Keratinocyte (primary cell): ENCODE measurements at regions not wholly inside any gene's neighbourhood (a gene's known extent, or its start where the extent isn't known, plus 50 kb on each side); places are given as distances from the start of the nearest gene placed in this dataset.

Experiments used
- DNase-seq: peaks from one replicate; pipeline ENCODE4 v3.0.0-alpha.2; 2011; ENCODE audit warnings: low read depth, missing footprints, low spot score
- FAIRE-seq: peaks from 2 replicates; lab custom pipeline; 2011; peaks lifted over from hg19 to GRCh38; lab: Jason Lieb, UNC
- H2AFZ ChIP-seq: 2 replicates; pipeline ENCODE4 v1.6.0; 2012; ENCODE audit warnings: low read length, control low read depth, inconsistent platforms; ENCODE audit not compliant: control insufficient read depth
- H3K27ac ChIP-seq: 2 replicates; pipeline ENCODE4 v1.5.1; 2011; ENCODE audit warnings: low read length; ENCODE audit not compliant: control insufficient read depth, insufficient read depth
- H3K27me3 ChIP-seq: 3 replicates; pipeline ENCODE4 v1.6.0; 2011; ENCODE audit warnings: low read length; ENCODE audit not compliant: control insufficient read depth, insufficient read depth; ENCODE audit errors: extremely low read depth
- H3K36me3 ChIP-seq, 2 experiments: 2 replicates in 1 of 2; 3 replicates in 1 of 2; pipeline ENCODE4 v1.5.1; 2011; ENCODE audit warnings: low read length in 2 of 2, mild to moderate bottlenecking in 1 of 2; ENCODE audit not compliant: control insufficient read depth in 2 of 2, insufficient read depth in 2 of 2; ENCODE audit errors: extremely low read depth in 1 of 2
- H3K4me1 ChIP-seq: 3 replicates; pipeline ENCODE4 v1.5.1; 2011; ENCODE audit warnings: low read length; ENCODE audit not compliant: control insufficient read depth, insufficient read depth; ENCODE audit errors: extremely low read depth
- H3K4me2 ChIP-seq: 3 replicates; pipeline ENCODE4 v1.6.0; 2011; ENCODE audit warnings: low read depth, low read length; ENCODE audit not compliant: control insufficient read depth, insufficient read depth; ENCODE audit errors: extremely low read depth
- H3K4me3 ChIP-seq, 3 experiments: fragments of 200-600 bp in 1 of 3; sonication (generic) in 1 of 3; 2 replicates in 2 of 3; 3 replicates in 1 of 3; pipeline ENCODE4 v1.5.1; 2011 to 2016; ENCODE audit warnings: low read length in 3 of 3, mild to moderate bottlenecking in 3 of 3, control low read depth in 2 of 3, inconsistent platforms in 1 of 3, low read depth in 1 of 3, mixed read lengths in 1 of 3, mixed run types in 1 of 3, moderate library complexity in 1 of 3; ENCODE audit not compliant: control insufficient read depth in 2 of 3, insufficient read depth in 2 of 3; ENCODE audit errors: extremely low read depth in 1 of 3
- H3K79me2 ChIP-seq: 2 replicates; pipeline ENCODE4 v1.6.0; 2012; ENCODE audit warnings: low read length; ENCODE audit not compliant: control insufficient read depth, insufficient read depth
- H3K9ac ChIP-seq: 3 replicates; pipeline ENCODE4 v1.6.0; 2011; ENCODE audit warnings: low read length; ENCODE audit not compliant: control insufficient read depth, insufficient read depth; ENCODE audit errors: extremely low read depth
- H3K9me1 ChIP-seq: 3 replicates; pipeline ENCODE4 v1.6.0; 2011; ENCODE audit warnings: low read length; ENCODE audit not compliant: control insufficient read depth, insufficient read depth; ENCODE audit errors: extremely low read depth
- H3K9me3 ChIP-seq: 2 replicates; pipeline ENCODE4 v1.5.1; 2012; ENCODE audit warnings: low read depth, low read length; ENCODE audit not compliant: control insufficient read depth
- H4K20me1 ChIP-seq: 3 replicates; pipeline ENCODE4 v1.6.0; 2011; ENCODE audit warnings: low read length; ENCODE audit not compliant: control insufficient read depth, insufficient read depth; ENCODE audit errors: extremely low read depth
- CTCF ChIP-seq, 3 experiments: IDR thresholded peaks in 1 of 3; conservative IDR thresholded peaks in 1 of 3; optimal IDR thresholded peaks in 1 of 3; 2 replicates in 2 of 3; 3 replicates in 1 of 3; pipeline versions ENCODE3 to v1.5.1; 2011; ENCODE audit warnings: low read length in 3 of 3, mild to moderate bottlenecking in 3 of 3, moderate library complexity in 2 of 3, control low read depth in 1 of 3, inconsistent platforms in 1 of 3; ENCODE audit not compliant: insufficient read depth in 2 of 3; ENCODE audit errors: extremely low read depth in 1 of 3
- EZH2 ChIP-seq: IDR thresholded peaks from one replicate; pipeline ENCODE4 v1.6.1; 2012; ENCODE audit warnings: inconsistent platforms, mild to moderate bottlenecking, low read length, moderate library complexity
- dilution Hi-C: fragments of 300-500 bp; cut with MboI; formaldehyde crosslinking; loops from one replicate; pipeline ENCODE4 v1.7.0; 2020; ENCODE audit warnings: low sequenced_read_pairs; ENCODE audit not compliant: extremely low pct_ligation_motif_present

GRCh38 chr6:134533991-134534390, 216.1 kb upstream of the SGK1 start:
- Histone ChIP-seq H3K9me3 (no peaks in the 10 kb centered on the region), H3K4me2 (no peak overlapping the region), H3K79me2 (no peaks in the 10 kb centered on the region), H2AFZ (no peak overlapping the region), H3K27ac (peak overlapping the region; percentile 70), H3K36me3 (no peaks in the 10 kb centered on the region), H3K27me3 (no peaks in the 10 kb centered on the region), H3K9ac (no peak overlapping the region), H4K20me1 (no peaks in the 10 kb centered on the region), H3K9me1 (no peaks in the 10 kb centered on the region), H3K4me1 (peaks cover 29% of the 10 kb centered on the region), H3K4me3 (no peak overlapping the region)
- DNase-seq (no peak), FAIRE-seq (peak; percentile 41)
- dilution Hi-C loops = no loop called here
- TF ChIP-seq CTCF (optimal IDR thresholded peaks at IDR 0.05 in 1 of 3, IDR thresholded peaks at IDR 0.05 in 1 of 3, conservative IDR thresholded peaks at IDR 0.05 in 1 of 3; ENCODE audit: extremely low read depth in 1 of 3, insufficient read depth in 2 of 3, low read length in 3 of 3) (no peak), EZH2 (no peak)

- Histone ChIP-seq H3K27me3 (no peaks in the 10 kb centered on the region), H3K36me3 (no peaks in the 10 kb centered on the region), H3K9me3 (no peaks in the 10 kb centered on the region), H3K79me2 (no peaks in the 10 kb centered on the region), H3K4me2 (no peak overlapping the region), H3K4me1 (peaks cover 29% of the 10 kb centered on the region), H3K4me3 (no peak overlapping the region), H2AFZ (no peak overlapping the region), H3K27ac (no peak overlapping the region), H4K20me1 (no peaks in the 10 kb centered on the region), H3K9me1 (no peaks in the 10 kb centered on the region), H3K9ac (no peak overlapping the region)
- FAIRE-seq = no peak
- dilution Hi-C loops = no loop called here
- DNase-seq = no peak
- TF ChIP-seq EZH2 (no peak), CTCF (optimal IDR thresholded peaks at IDR 0.05 in 1 of 3, IDR thresholded peaks at IDR 0.05 in 1 of 3, conservative IDR thresholded peaks at IDR 0.05 in 1 of 3; ENCODE audit: extremely low read depth in 1 of 3, insufficient read depth in 2 of 3, low read length in 3 of 3) (no peak)
Observed at GRCh38 chr6:134532694-134533624, 215.0 kb upstream of the SGK1 start.
